ENCODE measurements at regions not wholly inside any gene's neighbourhood (a gene's known extent, or its start where the extent isn't known, plus 50 kb on each side); places are given as distances from the start of the nearest gene placed in this dataset.
A peak's percentile ranks its signal among the peaks of the same experiment; 100 is the strongest.

GRCh38 chr3:194741916-194742315 is 56.2 kb downstream of the FAM43A start:
- Histone ChIP-seq H3K36me3 (ENCODE audit: control insufficient read depth in 1 of 2, insufficient read depth in 2 of 2, low read depth in 1 of 2, low read length in 2 of 2) (no peaks in the 10 kb centered on the region), H3K18ac (ENCODE audit: low read depth in 1 of 2, low read length in 2 of 2) (no peak overlapping the region), H3K4ac (ENCODE audit: low read depth in 1 of 2, low read length in 2 of 2) (no peak overlapping the region), H3K4me3 (ENCODE audit: insufficient read depth in 1 of 2, low read depth in 1 of 2, low read length in 2 of 2) (no peak overlapping the region), H3K27ac (ENCODE audit: low read length, poor library complexity, severe bottlenecking) (no peak overlapping the region), H3K4me2 (ENCODE audit: low read length, poor library complexity, severe bottlenecking) (no peak overlapping the region), H4K91ac (ENCODE audit: low read length) (no peak overlapping the region), H2BK5ac (ENCODE audit: low read depth, low read length, poor library complexity, severe bottlenecking) (no peak overlapping the region), H3K9ac (ENCODE audit: low read length) (no peak overlapping the region), H3K9me3 (ENCODE audit: control insufficient read depth, low read length) (no peaks in the 10 kb centered on the region), H2AK5ac (ENCODE audit: low read length, severe bottlenecking) (no peak overlapping the region), H3K23ac (ENCODE audit: low read length in 2 of 2) (no peak overlapping the region), H2BK120ac (ENCODE audit: low read depth, low read length) (no peak overlapping the region), H4K8ac (ENCODE audit: low read length) (no peak overlapping the region), H3K27me3 (ENCODE audit: control insufficient read depth in 1 of 2, insufficient read depth in 1 of 2, low read length in 2 of 2) (peaks cover 29 to 58% of the 10 kb centered on the region in 2 experiments), H3K14ac (ENCODE audit: low read length in 2 of 2) (no peak overlapping the region), H3K79me1 (replicated peaks; ENCODE audit: low read length, poor library complexity, severe bottlenecking) (no peaks in the 10 kb centered on the region), H3K4me1 (ENCODE audit: control insufficient read depth, insufficient read depth, low read depth, low read length) (peaks cover 9% of the 10 kb centered on the region), H2AFZ (ENCODE audit: low read depth, low read length) (no peak overlapping the region), H2BK12ac (ENCODE audit: low read length in 2 of 2) (peak overlapping the region in 1 of 2 experiments; percentile 41), H2BK15ac (ENCODE audit: low read depth, poor library complexity, severe bottlenecking) (no peak overlapping the region)
- DNase-seq = no peak
- 77% methylated on average over 6 of the region's 7 CpGs for WGBS

GRCh38 chr3:194744826-194745225 is 59.1 kb downstream of the FAM43A start:
- WGBS = 100% methylated on average over 2 of the region's 4 CpGs
- H2BK120ac ChIP-seq (ENCODE audit: low read depth, low read length) = no peak overlapping the region
- H3K4me3 ChIP-seq (ENCODE audit: insufficient read depth in 1 of 2, low read depth in 1 of 2, low read length in 2 of 2) = no peak overlapping the region
- no peak overlapping the region for H3K14ac ChIP-seq (ENCODE audit: low read length in 2 of 2)
- no peak overlapping the region for H2AFZ ChIP-seq (ENCODE audit: low read depth, low read length)
- peaks cover 41 to 60% of the 10 kb centered on the region in 2 experiments for H3K27me3 ChIP-seq (ENCODE audit: control insufficient read depth in 1 of 2, insufficient read depth in 1 of 2, low read length in 2 of 2)
- DNase-seq = no peak
- no peak overlapping the region for H3K4me2 ChIP-seq (ENCODE audit: low read length, poor library complexity, severe bottlenecking)
- H2AK5ac ChIP-seq (ENCODE audit: low read length, severe bottlenecking) = no peak overlapping the region
- H4K8ac ChIP-seq (ENCODE audit: low read length) = no peak overlapping the region
- H4K91ac ChIP-seq (ENCODE audit: low read length) = no peak overlapping the region
- no peak overlapping the region for H2BK5ac ChIP-seq (ENCODE audit: low read depth, low read length, poor library complexity, severe bottlenecking)
- H3K9me3 ChIP-seq (ENCODE audit: control insufficient read depth, low read length) = no peaks in the 10 kb centered on the region
- no peak overlapping the region for H3K23ac ChIP-seq (ENCODE audit: low read length in 2 of 2)
- no peaks in the 10 kb centered on the region for H3K36me3 ChIP-seq (ENCODE audit: control insufficient read depth in 1 of 2, insufficient read depth in 2 of 2, low read depth in 1 of 2, low read length in 2 of 2)
- H3K27ac ChIP-seq (ENCODE audit: low read length, poor library complexity, severe bottlenecking) = no peak overlapping the region
- no peak overlapping the region for H2BK15ac ChIP-seq (ENCODE audit: low read depth, poor library complexity, severe bottlenecking)
- no peak overlapping the region for H3K4ac ChIP-seq (ENCODE audit: low read depth in 1 of 2, low read length in 2 of 2)
- peaks cover 10% of the 10 kb centered on the region for H3K4me1 ChIP-seq (ENCODE audit: control insufficient read depth, insufficient read depth, low read depth, low read length)
- H3K79me1 ChIP-seq (replicated peaks; ENCODE audit: low read length, poor library complexity, severe bottlenecking) = no peaks in the 10 kb centered on the region
- no peak overlapping the region for H2BK12ac ChIP-seq (ENCODE audit: low read length in 2 of 2)
- H3K9ac ChIP-seq (ENCODE audit: low read length) = no peak overlapping the region
- no peak overlapping the region for H3K18ac ChIP-seq (ENCODE audit: low read depth in 1 of 2, low read length in 2 of 2)

- Histone ChIP-seq H4K91ac (ENCODE audit: low read length) (peak overlapping the region; percentile 67), H3K4ac (ENCODE audit: low read depth in 1 of 2, low read length in 2 of 2) (no peak overlapping the region), H3K79me1 (replicated peaks; ENCODE audit: low read length, poor library complexity, severe bottlenecking) (no peaks in the 10 kb centered on the region), H3K9ac (ENCODE audit: low read length) (no peak overlapping the region), H3K23ac (ENCODE audit: low read length in 2 of 2) (no peak overlapping the region), H3K4me2 (ENCODE audit: low read length, poor library complexity, severe bottlenecking) (no peak overlapping the region), H2BK15ac (ENCODE audit: low read depth, poor library complexity, severe bottlenecking) (no peak overlapping the region), H3K36me3 (ENCODE audit: control insufficient read depth in 1 of 2, insufficient read depth in 2 of 2, low read depth in 1 of 2, low read length in 2 of 2) (no peaks in the 10 kb centered on the region), H3K18ac (ENCODE audit: low read depth in 1 of 2, low read length in 2 of 2) (no peak overlapping the region), H2AK5ac (ENCODE audit: low read length, severe bottlenecking) (no peak overlapping the region), H3K27me3 (ENCODE audit: control insufficient read depth in 1 of 2, insufficient read depth in 1 of 2, low read length in 2 of 2) (peaks cover 49 to 65% of the 10 kb centered on the region in 2 experiments), H2AFZ (ENCODE audit: low read depth, low read length) (no peak overlapping the region), H3K27ac (ENCODE audit: low read length, poor library complexity, severe bottlenecking) (no peak overlapping the region), H2BK5ac (ENCODE audit: low read depth, low read length, poor library complexity, severe bottlenecking) (no peak overlapping the region), H3K14ac (ENCODE audit: low read length in 2 of 2) (peak overlapping the region in 1 of 2 experiments; percentile 11), H3K4me1 (ENCODE audit: control insufficient read depth, insufficient read depth, low read depth, low read length) (peaks cover 13% of the 10 kb centered on the region), H3K9me3 (ENCODE audit: control insufficient read depth, low read length) (no peaks in the 10 kb centered on the region), H3K4me3 (ENCODE audit: insufficient read depth in 1 of 2, low read depth in 1 of 2, low read length in 2 of 2) (no peak overlapping the region), H2BK12ac (ENCODE audit: low read length in 2 of 2) (no peak overlapping the region), H2BK120ac (ENCODE audit: low read depth, low read length) (no peak overlapping the region), H4K8ac (ENCODE audit: low read length) (no peak overlapping the region)
- WGBS = 85% methylated on average over 9 of the region's 9 CpGs
- peak; percentile 12 for DNase-seq
Measured at GRCh38 chr3:194745422-194746184, 59.9 kb downstream of the FAM43A start.

GRCh38 chr3:194748225-194748624 is 62.5 kb downstream of the FAM43A start:
- Histone ChIP-seq H3K27me3 (ENCODE audit: control insufficient read depth in 1 of 2, insufficient read depth in 1 of 2, low read length in 2 of 2) (peaks cover 44 to 61% of the 10 kb centered on the region in 2 experiments), H3K23ac (ENCODE audit: low read length in 2 of 2) (peak overlapping the region in 1 of 2 experiments; percentile 46), H2AK5ac (ENCODE audit: low read length, severe bottlenecking) (no peak overlapping the region), H3K9me3 (ENCODE audit: control insufficient read depth, low read length) (no peaks in the 10 kb centered on the region), H3K36me3 (ENCODE audit: control insufficient read depth in 1 of 2, insufficient read depth in 2 of 2, low read depth in 1 of 2, low read length in 2 of 2) (no peaks in the 10 kb centered on the region), H4K91ac (ENCODE audit: low read length) (no peak overlapping the region), H3K18ac (ENCODE audit: low read depth in 1 of 2, low read length in 2 of 2) (no peak overlapping the region), H3K4ac (ENCODE audit: low read depth in 1 of 2, low read length in 2 of 2) (no peak overlapping the region), H3K4me3 (ENCODE audit: insufficient read depth in 1 of 2, low read depth in 1 of 2, low read length in 2 of 2) (peak overlapping the region in 1 of 2 experiments; percentile 7), H3K9ac (ENCODE audit: low read length) (no peak overlapping the region), H3K79me1 (replicated peaks; ENCODE audit: low read length, poor library complexity, severe bottlenecking) (no peaks in the 10 kb centered on the region), H3K14ac (ENCODE audit: low read length in 2 of 2) (no peak overlapping the region), H2BK120ac (ENCODE audit: low read depth, low read length) (no peak overlapping the region), H3K4me2 (ENCODE audit: low read length, poor library complexity, severe bottlenecking) (no peak overlapping the region), H2BK15ac (ENCODE audit: low read depth, poor library complexity, severe bottlenecking) (no peak overlapping the region), H2AFZ (ENCODE audit: low read depth, low read length) (no peak overlapping the region), H2BK12ac (ENCODE audit: low read length in 2 of 2) (no peak overlapping the region), H4K8ac (ENCODE audit: low read length) (no peak overlapping the region), H3K27ac (ENCODE audit: low read length, poor library complexity, severe bottlenecking) (no peak overlapping the region), H2BK5ac (ENCODE audit: low read depth, low read length, poor library complexity, severe bottlenecking) (no peak overlapping the region), H3K4me1 (ENCODE audit: control insufficient read depth, insufficient read depth, low read depth, low read length) (peaks cover 7% of the 10 kb centered on the region)
- DNase-seq = no peak
- WGBS = 73% methylated on average over 19 of the region's 19 CpGs

All from mesenchymal stem cell (in vitro differentiated cells and primary cell).